ENCODE measurements at regions not wholly inside any gene's neighbourhood (a gene's known extent, or its start where the extent isn't known, plus 50 kb on each side); places are given as distances from the start of the nearest gene placed in this dataset.

- TF ChIP-seq, protein P1, sequence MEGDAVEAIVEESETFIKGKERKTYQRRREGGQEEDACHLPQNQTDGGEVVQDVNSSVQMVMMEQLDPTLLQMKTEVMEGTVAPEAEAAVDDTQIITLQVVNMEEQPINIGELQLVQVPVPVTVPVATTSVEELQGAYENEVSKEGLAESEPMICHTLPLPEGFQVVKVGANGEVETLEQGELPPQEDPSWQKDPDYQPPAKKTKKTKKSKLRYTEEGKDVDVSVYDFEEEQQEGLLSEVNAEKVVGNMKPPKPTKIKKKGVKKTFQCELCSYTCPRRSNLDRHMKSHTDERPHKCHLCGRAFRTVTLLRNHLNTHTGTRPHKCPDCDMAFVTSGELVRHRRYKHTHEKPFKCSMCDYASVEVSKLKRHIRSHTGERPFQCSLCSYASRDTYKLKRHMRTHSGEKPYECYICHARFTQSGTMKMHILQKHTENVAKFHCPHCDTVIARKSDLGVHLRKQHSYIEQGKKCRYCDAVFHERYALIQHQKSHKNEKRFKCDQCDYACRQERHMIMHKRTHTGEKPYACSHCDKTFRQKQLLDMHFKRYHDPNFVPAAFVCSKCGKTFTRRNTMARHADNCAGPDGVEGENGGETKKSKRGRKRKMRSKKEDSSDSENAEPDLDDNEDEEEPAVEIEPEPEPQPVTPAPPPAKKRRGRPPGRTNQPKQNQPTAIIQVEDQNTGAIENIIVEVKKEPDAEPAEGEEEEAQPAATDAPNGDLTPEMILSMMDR (conservative IDR thresholded peaks at IDR 0.05; ENCODE audit: low read length): no peak
- no peak for TF ChIP-seq EZH2phosphoT487 (IDR thresholded peaks at IDR 0.05; ENCODE audit: borderline replicate concordance, low read depth, low read length)
These were observed 168.3 kb upstream of the TNP1 start for GRCh38 chr2:217028128-217028527.
